Upper lobe of left lung (tissue), 6 donors: ENCODE measurements at regions not wholly inside any gene's neighbourhood (a gene's known extent, or its start where the extent isn't known, plus 50 kb on each side); places are given as distances from the start of the nearest gene placed in this dataset.
"Not testable (repeated sequence)": the region's sequence is repeated elsewhere in the genome, so short reads cannot be mapped to it uniquely, and the experiment has no call there.

Source experiments
- ATAC-seq, 2 donors: fragments of 200-7000 bp; cut with Tn5 transposase; one replicate each; pipeline ENCODE4 v1.9.1; 2022; ENCODE audit warnings: mild to moderate bottlenecking in 2 of 2, moderate library complexity in 2 of 2; ENCODE audit not compliant: low FRiP score in 2 of 2
- DNase-seq, 2 donors: peaks; one replicate each; pipeline ENCODE4 v3.0.0-alpha.2; 2019 to 2020
- H3K27ac ChIP-seq, 4 donors: fragments of 200-600 bp; sonication (generic); one replicate each; pipeline ENCODE4 v1.5.1; 2016 to 2019
- H3K27me3 ChIP-seq, 4 donors: fragments of 200-600 bp; sonication (generic); one replicate each; pipeline ENCODE4 v1.5.1; 2017 to 2019
- H3K36me3 ChIP-seq, 4 donors: fragments of 200-600 bp; sonication (generic); one replicate each; pipeline ENCODE4 v1.5.1; 2016 to 2019
- H3K4me1 ChIP-seq, 4 donors: fragments of 200-600 bp; sonication (generic); one replicate each; pipeline ENCODE4 v1.5.1; 2018 to 2019
- H3K4me3 ChIP-seq, 4 donors: fragments of 200-600 bp; sonication (generic); one replicate each; pipeline ENCODE4 v1.5.1; 2017 to 2019; ENCODE audit warnings: mild to moderate bottlenecking in 2 of 4, moderate library complexity in 1 of 4
- H3K9me3 ChIP-seq, 4 donors: fragments of 200-600 bp; sonication (generic); one replicate each; pipeline ENCODE4 v1.5.1; 2018 to 2019
- EP300 ChIP-seq, 4 donors: sonication (generic); formaldehyde crosslinking; IDR thresholded peaks; one replicate each; pipeline ENCODE4 v1.5.1; 2017; ENCODE audit warnings: antibody characterized with exemption in 4 of 4, control low read depth in 2 of 4
- POLR2A ChIP-seq, 4 donors: fragments of 450-650 bp; IDR thresholded peaks; one replicate each; pipeline ENCODE4 v1.5.1; 2016 to 2017; ENCODE audit warnings: antibody characterized with exemption in 4 of 4, mild to moderate bottlenecking in 2 of 4
- POLR2AphosphoS5 ChIP-seq, 2 donors: sonication (generic); formaldehyde crosslinking; IDR thresholded peaks; one replicate each; pipeline ENCODE4 v1.5.1; 2017; ENCODE audit warnings: antibody characterized with exemption in 2 of 2
- WGBS, 2 donors: methylation state at CpG; one replicate each; pipeline ENCODE4 v1.1.5; 2017 to 2018; 5-methylcytosine and 5-hydroxymethylcytosine counted together
- TF ChIP-seq, protein P1 (sequence below), 6 experiments: fragments of 450-650 bp in 4 of 6; fragments of 200-600 bp in 2 of 6; sonication (generic) in 2 of 6; IDR thresholded peaks; one replicate each; pipeline ENCODE4 v1.5.1; 2016 to 2019; ENCODE audit warnings: antibody characterized with exemption in 6 of 6
- donor health status: DM: no; HTN: no; CAD: no; lungs with moderate emphysema.
- donor health status: DM: no; HTN: yes; CAD: no; lungs with severe emphysema.

DNA sequence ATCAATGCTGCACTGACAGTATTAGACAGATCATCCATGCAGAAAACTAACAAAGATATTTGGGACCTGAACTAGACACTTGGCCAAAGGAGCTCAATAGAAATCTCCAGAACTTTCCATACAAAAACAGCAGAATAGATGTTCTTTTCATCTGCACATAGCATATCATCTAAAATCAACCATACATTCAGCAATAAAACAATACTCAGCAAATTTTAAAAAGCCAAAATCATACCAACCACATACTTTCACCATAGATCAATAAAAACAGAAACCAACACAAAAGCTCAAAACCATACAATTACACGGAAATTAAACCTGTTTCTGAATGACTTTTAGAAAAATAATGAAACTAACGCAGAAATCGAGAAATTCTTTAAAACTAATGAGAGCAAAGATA lies 592.6 kb downstream of the SLITRK5 start:
- TF ChIP-seq POLR2A (IDR thresholded peaks at IDR 0.05) (no peak), POLR2AphosphoS5 (IDR thresholded peaks at IDR 0.05) (no peak), EP300 (IDR thresholded peaks at IDR 0.05) (no peak)
- TF ChIP-seq, protein P1, sequence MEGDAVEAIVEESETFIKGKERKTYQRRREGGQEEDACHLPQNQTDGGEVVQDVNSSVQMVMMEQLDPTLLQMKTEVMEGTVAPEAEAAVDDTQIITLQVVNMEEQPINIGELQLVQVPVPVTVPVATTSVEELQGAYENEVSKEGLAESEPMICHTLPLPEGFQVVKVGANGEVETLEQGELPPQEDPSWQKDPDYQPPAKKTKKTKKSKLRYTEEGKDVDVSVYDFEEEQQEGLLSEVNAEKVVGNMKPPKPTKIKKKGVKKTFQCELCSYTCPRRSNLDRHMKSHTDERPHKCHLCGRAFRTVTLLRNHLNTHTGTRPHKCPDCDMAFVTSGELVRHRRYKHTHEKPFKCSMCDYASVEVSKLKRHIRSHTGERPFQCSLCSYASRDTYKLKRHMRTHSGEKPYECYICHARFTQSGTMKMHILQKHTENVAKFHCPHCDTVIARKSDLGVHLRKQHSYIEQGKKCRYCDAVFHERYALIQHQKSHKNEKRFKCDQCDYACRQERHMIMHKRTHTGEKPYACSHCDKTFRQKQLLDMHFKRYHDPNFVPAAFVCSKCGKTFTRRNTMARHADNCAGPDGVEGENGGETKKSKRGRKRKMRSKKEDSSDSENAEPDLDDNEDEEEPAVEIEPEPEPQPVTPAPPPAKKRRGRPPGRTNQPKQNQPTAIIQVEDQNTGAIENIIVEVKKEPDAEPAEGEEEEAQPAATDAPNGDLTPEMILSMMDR (IDR thresholded peaks at IDR 0.05) = no peak
- Histone ChIP-seq H3K4me1 (no peaks in the 10 kb centered on the region), H3K36me3 (no peaks in the 10 kb centered on the region), H3K27ac (no peak overlapping the region), H3K27me3 (no peaks in the 10 kb centered on the region), H3K4me3 (no peak overlapping the region), H3K9me3 (no peaks in the 10 kb centered on the region)
- WGBS, 2 donors = 96 to 99% methylated on average over 3 of the region's 3 CpGs
- DNase-seq (no peak), ATAC-seq (no peak)

DNA sequence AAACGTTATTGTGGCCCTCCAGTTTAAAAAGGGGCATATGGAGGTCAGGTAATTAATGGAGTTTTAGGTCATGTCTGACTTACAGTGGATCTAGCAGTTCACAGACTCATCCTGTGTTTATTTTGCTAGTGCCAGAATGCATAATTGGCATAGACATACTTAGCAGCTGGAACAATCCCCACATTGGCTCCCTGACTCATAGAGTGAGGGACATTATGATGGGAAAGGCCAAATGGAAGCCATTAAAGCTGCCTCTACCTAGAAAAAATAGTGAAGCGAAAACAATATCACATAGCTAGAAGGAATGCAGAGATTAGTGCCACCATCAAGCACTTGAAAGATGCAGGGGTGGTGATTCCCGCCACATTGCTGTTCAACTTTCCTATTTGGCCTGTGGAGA lies 610.7 kb downstream of the SLITRK5 start:
- 68 to 73% methylated on average over 3 of the region's 3 CpGs for WGBS, 2 donors
- no peaks in the 10 kb centered on the region for H3K4me1 ChIP-seq
- TF ChIP-seq EP300 (IDR thresholded peaks at IDR 0.05) (no peak), POLR2AphosphoS5 (IDR thresholded peaks at IDR 0.05) (no peak), POLR2A (IDR thresholded peaks at IDR 0.05) (no peak)
- TF ChIP-seq, protein P1 (IDR thresholded peaks at IDR 0.05) = no peak
- H3K9me3 ChIP-seq = peaks cover 0 to 4% (median 0%) of the 10 kb centered on the region in 4 donors
- no peak for DNase-seq
- ATAC-seq = no peak
- H3K4me3 ChIP-seq = no peak overlapping the region
- no peak overlapping the region for H3K27ac ChIP-seq
- no peaks in the 10 kb centered on the region for H3K36me3 ChIP-seq
- no peaks in the 10 kb centered on the region for H3K27me3 ChIP-seq

DNA sequence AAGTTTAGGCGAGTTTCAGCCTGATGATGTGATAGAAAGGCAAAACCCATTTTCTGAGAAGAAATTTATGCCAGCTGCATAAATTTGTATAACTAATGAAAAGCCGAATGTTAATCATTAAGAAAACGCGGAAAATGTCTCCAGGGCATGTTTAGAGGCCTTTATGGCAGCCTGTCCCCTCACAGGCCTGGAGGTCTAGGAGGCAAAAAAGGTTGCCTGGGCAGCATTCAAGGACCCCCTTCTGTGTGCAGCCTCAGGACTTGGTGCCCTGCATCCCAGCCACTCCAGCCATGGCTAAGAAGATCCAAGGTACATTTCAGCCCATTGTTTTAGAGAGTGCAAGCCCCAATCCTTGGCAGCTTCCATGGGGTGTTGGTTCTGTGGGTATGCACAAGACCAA lies 614.2 kb downstream of the SLITRK5 start:
- peaks cover 0 to 4% (median 0%) of the 10 kb centered on the region in 4 donors for H3K9me3 ChIP-seq
- WGBS, 2 donors = 73 to 96% methylated on average over 4 of the region's 4 CpGs
- H3K36me3 ChIP-seq = no peaks in the 10 kb centered on the region

GRCh38 chr13:88288326-88288725 lies 617.2 kb downstream of the SLITRK5 start:
- Histone ChIP-seq H3K9me3 (peaks cover 0 to 4% (median 0%) of the 10 kb centered on the region in 4 donors), H3K36me3 (no peaks in the 10 kb centered on the region), H3K27ac (no peak overlapping the region), H3K27me3 (no peaks in the 10 kb centered on the region), H3K4me3 (no peak overlapping the region), H3K4me1 (no peaks in the 10 kb centered on the region)
- 73 to 86% methylated on average over 1 of the region's 1 CpG for WGBS, 2 donors
- ATAC-seq (no peak), DNase-seq (no peak)
- no peak for TF ChIP-seq EP300 (IDR thresholded peaks at IDR 0.05)

More for the DNA sequence above, 614.2 kb downstream of the SLITRK5 start:
- Histone ChIP-seq H3K4me3 (no peak overlapping the region), H3K27me3 (no peaks in the 10 kb centered on the region), H3K4me1 (no peaks in the 10 kb centered on the region), H3K27ac (no peak overlapping the region)
- no peak for ATAC-seq
- no peak for DNase-seq
- TF ChIP-seq POLR2A (IDR thresholded peaks at IDR 0.05) (no peak), POLR2AphosphoS5 (IDR thresholded peaks at IDR 0.05) (no peak), EP300 (IDR thresholded peaks at IDR 0.05) (no peak)
- TF ChIP-seq, protein P1 (IDR thresholded peaks at IDR 0.05) = no peak

GRCh38 chr13:88291731-88292130 lies 620.6 kb downstream of the SLITRK5 start:
- not testable (repeated sequence) for ATAC-seq, H3K4me1 ChIP-seq, H3K4me3 ChIP-seq, H3K9me3 ChIP-seq, H3K27ac ChIP-seq, H3K36me3 ChIP-seq, H3K27me3 ChIP-seq
- DNase-seq = peak in 1 of 2 donors; percentile 81
- 97 to 98% methylated on average over 6 to 26 of the region's 26 CpGs for WGBS, 2 donors

GRCh38 chr13:88294368-88294767 lies 623.2 kb downstream of the SLITRK5 start:
- Histone ChIP-seq H3K4me3 (no peak overlapping the region), H3K27ac (no peak overlapping the region), H3K4me1 (no peaks in the 10 kb centered on the region), H3K36me3 (no peaks in the 10 kb centered on the region), H3K27me3 (no peaks in the 10 kb centered on the region), H3K9me3 (no peaks in the 10 kb centered on the region)
- 66 to 70% methylated on average over 4 of the region's 4 CpGs for WGBS, 2 donors
- no peak for TF ChIP-seq EP300 (IDR thresholded peaks at IDR 0.05)
- TF ChIP-seq POLR2A (IDR thresholded peaks at IDR 0.05) = no peak
- DNase-seq = no peak
- ATAC-seq = no peak
